NCI-H1930 (cell line): ENCODE measurements at regions not wholly inside any gene's neighbourhood (a gene's known extent, or its start where the extent isn't known, plus 50 kb on each side); places are given as distances from the start of the nearest gene placed in this dataset.
"Not testable (repeated sequence)": the region's sequence is repeated elsewhere in the genome, so short reads cannot be mapped to it uniquely, and the experiment has no call there.

ENCODE experiments used
- DNase-seq, 2 experiments: peaks; one replicate each; lab custom pipeline; 2025; lab: John Stamatoyannopoulos, UW

DNA sequence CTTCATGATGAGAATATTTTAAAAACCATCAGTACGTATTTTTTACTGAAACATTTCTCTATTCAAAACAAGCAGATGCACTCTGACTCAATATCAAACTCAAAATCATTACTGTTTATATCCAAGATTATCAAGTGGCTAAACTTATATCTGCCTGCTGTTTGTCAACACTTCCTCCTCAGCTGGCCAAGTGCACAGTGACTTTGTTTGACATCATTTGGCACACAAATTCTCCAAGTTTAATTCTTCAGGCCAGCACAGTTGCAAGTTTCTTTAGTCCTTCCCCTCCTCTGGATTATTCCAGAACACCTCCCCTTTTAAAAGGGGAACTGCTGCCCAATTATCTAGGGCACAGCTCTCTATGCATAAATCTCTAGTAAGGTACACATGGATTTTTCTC lies 346.6 kb downstream of the FSIP2 start:
- DNase-seq = no peak

DNA sequence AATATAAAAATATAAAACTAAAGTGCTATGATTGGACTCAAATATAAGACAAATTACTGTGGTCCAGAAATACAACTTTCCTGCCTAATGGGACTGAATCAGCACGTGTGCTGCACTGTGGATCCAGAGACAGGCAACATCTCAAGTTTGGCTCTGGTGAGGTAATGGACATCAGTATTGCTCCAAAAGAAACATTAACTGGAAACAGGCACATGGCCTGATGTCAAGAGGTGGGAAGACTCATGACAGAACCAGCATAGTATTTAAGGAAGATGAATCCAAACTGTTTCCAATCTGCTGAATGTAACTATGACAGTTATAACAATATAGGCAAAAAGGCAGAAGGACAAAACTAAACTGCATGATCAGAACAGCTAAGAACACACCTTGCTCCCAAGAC lies 354.6 kb downstream of the FSIP2 start:
- no peak for DNase-seq

DNA sequence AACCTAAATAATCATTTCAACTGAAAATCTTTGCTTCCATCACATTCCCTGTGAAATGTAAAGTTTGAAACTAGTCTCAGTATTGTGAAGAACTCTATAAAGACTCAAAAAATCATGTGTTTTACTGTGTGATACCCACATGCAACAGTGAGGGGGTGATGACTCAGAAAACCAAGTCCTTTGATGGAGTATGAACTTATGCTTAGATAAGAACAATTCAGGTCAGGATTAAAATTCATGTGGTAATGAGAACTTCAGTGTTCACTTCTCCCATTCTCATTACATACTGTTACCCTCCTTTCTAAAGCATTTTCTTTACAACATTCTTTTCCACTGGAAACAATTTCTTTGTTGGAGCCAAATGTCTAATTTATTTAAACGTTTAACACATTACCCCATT lies 360.2 kb downstream of the FSIP2 start:
- no peak for DNase-seq

DNA sequence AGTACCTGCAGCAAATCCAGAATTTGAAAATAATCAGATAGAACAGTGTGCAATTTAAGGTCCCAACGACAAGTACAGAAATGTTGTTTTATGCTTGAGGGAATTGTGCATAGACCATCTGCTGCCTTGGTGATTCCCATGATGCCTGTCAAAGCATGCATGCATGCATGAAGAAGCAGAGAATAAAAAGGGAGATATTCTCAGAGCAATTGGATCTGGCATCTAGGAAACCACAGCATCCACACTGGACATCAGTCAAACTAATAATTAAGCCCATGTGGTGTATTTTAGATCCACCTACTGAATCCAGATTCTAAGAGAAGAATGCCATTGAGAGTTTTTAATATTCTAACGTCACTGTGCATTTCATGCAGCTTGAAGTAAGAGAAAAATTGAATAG lies 361.2 kb downstream of the FSIP2 start:
- no peak for DNase-seq

DNA sequence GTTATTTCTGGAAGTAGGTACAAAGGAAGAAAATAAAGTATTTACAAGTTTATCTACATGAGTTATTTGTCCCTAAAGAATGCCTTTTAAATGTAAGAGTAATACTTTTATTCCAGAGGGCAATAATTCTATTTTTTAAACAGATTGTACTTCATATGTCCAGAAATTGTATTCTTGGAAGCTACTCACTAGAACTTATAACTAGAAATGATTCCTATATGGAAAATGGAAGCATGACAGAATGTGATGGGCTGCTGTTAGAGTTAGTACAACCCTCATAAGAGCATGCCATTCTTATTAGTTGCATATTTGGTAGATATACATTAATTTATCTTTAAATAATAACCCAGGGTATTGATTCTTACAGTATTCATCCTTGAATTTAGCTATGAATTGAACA lies 362.0 kb downstream of the FSIP2 start:
- no peak for DNase-seq

DNA sequence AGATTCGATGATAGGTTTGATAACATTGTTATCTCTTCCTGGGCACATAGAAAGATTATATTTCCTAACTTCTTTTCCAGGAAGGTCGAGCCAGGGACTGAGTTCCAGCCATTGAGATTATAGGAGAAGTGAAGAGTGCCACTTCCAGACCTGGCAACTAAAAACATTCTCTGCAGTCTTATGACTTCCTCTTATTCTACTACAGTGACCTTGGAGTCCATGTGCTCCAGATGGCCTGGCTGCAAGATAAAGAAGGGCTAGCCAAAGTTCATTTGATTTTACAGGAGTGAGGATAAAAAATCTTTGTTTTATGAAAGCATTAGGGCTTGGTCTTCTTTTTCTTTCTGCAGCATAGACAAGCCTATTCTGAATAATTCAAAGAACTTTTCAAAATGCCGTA lies 363.0 kb downstream of the FSIP2 start:
- no peak for DNase-seq

DNA sequence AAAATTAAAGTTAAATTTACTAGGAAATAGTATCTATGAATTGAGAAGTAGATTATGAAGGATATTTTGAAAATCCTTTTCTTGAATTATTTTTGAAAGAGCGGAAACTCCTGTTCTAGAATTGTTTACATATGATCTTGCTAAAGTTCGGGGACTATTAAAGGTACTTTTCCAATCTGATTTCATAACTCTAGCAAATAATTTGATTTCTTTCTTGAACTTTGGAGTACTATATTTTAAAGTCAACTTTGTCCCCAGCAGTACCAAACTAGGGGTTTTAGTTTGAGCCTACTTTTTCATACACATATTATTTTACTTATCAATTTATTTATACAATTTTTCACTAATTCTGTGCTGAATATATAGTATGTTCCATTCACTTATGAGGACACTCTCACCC lies 364.7 kb downstream of the FSIP2 start:
- no peak for DNase-seq

DNA sequence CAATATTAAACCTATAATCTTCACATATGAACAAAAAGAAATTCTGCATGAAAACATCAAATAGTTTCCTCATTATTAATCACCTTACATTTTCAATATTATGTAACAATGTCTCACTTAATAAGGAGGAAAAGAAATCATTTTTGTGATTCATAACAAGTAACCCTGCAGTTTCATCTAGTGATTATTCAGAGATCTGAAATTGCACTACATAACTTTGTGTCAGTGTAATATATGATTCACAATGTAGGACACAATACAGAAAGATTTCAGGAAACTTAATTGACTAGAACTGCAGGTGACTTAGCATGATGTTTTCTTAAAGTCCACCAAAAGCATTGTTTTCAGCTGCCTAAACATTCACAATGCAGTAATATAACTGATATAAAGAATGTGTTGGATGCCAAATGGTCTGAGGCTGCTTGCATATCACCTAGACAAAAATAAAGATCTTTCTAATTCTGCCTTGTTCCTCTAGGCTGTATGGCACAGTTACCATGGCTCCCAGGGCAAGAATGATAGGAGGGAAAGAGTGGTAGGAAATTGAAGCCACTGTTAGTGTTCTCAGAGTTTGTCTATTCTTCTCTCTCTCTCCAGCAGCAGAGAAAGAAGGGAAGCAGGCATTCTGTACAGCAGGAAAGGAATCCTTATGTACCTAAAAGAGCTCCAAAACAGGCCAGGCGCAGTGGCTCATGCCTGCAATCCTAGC lies 366.6 kb downstream of the FSIP2 start:
- DNase-seq = no peak

DNA sequence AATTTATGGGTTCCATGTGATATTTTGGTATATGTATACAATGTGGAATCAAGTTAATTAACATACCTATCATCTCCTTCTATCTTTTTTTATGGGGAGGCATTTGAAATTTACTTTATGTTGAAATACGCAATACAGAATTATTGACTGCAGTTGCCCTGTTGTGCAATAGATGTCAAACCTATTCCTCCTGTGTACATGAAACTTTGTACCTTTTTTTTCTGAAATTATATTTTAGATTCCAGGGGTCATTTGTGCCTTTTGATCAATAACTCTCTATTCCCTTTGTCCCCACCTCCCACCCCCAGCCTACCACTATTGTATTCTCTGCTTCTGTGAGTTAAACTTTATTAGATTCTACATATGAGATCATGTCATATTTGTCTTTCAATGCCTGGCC lies 369.9 kb downstream of the FSIP2 start:
- no peak for DNase-seq

DNA sequence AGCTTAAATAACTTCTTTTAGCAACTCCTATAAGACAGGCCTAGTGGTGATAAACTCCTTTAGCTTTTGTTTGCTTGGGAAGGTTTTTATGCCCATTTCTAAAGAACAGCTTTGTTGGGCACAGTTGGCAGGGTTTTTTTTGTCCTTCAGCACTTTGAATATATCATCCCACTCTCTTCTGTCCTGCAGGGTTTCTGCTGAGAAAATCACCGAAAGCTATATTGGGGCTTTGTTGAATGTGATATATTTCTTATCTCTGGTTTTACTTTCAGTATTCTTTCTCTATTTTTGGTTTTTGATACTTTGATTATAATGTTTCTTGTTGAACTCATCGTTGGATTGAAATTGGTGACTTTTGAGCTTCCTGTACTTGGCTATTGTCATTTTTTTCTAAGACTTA lies 372.8 kb upstream of the ZC3H15 start:
- DNase-seq = no peak

DNA sequence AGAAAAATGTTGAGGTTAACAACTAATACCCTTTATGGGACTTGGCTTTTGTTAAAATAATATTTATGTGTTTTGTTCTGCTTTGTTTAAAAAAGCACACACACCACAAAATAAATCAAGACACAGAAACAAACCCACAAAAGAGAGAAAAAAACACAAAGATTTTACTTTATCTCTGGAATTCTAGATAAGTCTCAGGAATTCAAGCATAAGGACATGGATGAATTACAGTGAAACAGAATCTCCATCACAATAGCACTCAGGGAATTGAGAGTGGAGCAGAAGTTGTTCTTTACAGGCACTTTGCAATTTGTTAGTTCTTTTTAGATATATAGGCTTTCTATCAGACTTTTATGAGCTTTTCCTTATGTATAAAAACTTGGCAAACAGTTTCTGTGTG lies 360.9 kb upstream of the ZC3H15 start:
- DNase-seq = no peak

DNA sequence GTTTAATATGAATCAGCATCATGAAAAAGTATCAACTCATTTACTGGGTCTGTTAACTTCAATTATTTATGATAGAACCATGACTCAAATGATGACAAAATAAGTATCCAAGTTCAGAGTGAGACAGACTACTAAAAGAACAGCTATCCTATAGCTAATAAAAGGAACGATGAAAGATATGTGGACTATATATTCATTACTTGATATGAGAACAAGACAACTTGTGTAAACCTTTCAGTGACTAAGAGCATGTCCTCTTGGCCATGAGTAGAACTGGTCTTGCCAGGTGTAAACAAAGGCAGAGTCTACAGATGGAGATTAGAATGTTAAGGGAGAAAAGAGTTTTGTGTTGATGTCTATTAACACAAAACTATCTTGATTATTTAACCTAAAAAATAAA lies 360.4 kb upstream of the ZC3H15 start:
- no peak for DNase-seq

DNA sequence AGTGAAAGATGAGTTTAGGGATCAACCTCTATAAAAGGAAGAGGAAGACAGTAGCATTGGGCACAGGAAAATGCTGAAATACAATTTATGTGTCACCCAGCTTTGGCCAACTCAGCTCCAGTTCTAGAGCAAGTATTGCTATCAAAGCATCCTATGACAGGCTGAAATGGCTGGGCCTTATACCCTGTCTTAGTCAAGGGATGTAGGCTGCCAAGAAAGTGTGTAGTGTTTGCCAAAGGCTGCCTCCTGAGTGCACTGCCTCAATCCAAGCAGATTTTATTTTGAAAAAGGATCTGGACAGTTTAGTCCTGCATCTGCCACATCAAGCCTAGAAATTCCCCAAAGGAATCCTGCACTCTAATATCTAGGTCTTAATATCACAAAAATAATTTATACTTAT lies 359.9 kb upstream of the ZC3H15 start:
- no peak for DNase-seq

DNA sequence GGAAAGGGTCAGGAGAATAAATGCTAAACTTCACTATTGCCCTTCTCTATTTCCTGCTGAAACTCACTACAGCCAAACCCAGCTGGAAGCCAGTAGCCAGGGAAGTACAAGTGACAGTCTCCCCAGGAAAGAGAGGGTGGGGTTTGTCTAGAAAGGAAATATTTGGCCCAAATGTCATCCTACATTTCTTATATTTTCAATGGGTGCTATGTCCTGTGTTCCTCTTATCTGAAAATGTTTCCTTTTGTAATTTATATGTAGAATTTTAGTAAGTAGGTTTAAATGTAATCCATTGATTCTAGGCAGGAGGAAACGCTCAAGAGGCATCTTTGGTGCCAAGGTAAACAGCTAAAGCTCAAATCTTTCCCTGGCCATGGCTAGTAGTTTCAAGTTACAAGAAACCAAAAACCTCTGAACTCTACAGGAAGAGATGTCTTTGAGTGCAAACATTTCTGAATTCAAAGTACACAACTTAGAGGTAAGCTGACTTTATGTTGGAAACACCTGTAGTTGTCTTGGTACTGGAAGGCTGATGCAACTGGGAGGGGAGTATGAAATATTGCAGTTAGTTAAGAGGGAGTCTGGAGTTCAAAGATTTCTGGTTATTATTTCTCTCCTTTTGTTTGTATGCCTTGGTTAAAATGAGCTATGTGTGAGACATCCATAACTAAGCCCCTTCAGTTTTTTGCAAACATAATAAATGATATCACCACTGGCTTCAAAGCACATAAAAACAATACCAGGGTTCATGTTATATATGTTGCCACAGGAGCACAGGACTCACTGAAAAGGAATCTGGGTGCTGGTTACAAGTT lies 356.1 kb upstream of the ZC3H15 start:
- DNase-seq = no peak

DNA sequence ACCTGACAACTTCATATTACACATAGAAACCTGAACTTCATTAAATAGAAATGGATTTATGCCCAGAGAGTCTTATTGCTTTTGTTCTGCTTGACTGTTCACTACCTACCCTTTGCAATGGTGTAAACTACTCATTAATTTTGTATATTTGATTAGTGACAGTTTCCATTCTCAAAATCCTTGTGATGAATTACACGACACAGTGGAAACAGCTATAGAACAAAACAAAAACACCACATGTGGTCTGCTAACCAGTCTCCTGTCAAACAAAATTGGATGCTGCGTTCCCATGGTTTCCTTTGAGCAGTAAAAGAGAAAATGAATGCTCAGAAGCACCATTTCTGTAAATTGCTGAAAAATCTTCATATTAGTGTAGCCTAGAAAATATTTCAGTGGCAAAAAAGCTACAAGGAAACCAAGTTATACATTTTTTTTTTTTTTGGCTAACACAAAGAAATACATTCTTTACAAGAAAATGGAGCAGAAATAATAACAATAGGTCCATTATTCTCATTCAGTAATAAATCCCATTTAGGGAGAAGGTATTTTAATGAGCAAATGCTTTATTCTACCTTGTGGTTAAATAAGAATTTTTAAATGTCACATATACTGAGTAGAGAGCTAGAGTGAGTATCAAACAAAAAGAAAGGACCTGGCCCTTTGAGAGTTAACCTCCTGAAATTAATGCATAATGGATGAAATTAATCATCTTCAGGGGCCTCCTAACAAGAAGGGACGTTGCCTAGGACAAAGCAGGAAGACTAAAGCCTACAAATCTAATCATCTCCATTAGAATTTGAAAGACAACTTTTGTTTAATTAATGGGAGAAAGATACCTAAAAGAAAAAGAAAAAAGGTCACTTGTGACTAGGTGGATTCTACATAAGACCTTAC lies 355.1 kb upstream of the ZC3H15 start:
- peak; percentile 74 to 77 for DNase-seq

DNA sequence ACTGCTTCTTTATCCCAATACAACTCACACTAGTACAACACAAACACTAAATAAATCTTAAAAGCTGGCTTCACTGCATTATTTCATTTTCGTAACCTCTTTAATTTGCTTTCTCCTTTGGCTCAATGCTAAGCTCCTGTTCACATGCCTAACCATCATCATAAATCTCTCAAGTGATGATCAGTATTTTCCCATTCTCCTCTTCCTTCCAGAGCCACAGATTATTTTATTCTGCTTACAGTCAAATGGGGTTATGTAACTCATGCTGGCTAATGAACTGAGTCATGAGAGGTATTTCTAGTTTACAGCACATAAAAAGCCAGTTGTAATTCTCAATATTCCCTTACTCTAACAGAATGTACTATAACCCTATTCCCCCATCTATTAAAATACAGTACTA lies 350.4 kb upstream of the ZC3H15 start:
- DNase-seq = no peak

DNA sequence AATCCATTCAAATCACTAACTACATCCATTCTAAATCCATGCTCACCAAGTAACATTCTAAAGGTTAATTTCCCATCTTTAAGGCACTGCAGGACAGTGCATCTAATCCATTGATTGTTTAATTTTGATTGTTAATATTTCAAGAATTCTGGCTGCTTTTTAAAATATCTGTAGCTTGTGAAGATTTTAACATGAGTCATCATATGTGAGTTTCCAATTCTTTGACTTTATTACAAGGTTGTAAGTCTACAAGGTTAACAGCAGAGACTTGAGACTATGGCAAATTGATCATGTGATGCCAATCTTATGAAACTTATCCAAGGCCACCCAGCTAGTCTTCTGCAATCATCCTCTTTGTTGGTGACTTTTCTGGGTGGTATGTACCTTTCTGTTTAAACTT lies 349.2 kb upstream of the ZC3H15 start:
- no peak for DNase-seq

DNA sequence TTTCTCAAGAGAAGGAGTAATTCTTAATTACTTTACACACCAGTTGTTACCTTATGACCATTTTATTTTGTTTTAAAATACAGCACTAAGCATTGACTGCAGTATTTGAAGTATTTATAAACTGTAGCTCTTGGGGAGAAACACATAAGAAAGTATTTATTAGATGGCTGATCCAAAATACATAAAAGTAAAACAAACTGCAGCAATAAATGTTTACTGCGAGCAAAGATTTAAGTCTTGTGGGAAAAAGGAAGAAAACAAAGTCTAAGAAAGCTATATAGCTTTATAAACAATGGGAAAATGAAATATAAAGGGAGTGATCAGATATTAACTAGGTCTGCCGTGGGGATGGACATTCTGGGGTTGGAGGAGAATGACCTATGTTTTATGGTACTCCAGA lies 347.2 kb upstream of the ZC3H15 start:
- DNase-seq = no peak

DNA sequence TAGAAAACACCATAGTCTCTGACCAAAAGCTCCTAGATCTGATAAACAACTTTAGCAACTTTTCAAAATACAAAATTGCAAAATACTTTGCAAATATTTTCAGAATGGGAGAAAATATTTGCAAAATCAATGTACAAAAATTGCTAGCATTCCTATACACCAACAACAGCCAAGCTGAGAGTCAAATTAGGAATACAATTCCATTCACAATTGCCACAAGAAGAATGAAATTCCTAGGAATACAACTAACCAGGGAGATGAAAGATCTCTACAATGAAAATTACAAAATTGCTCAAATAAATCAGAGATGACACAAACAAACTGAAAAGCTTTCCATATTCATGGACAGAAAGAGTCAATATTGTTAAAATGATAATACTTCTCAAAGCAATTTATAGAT lies 327.0 kb upstream of the ZC3H15 start:
- DNase-seq = no peak

DNA sequence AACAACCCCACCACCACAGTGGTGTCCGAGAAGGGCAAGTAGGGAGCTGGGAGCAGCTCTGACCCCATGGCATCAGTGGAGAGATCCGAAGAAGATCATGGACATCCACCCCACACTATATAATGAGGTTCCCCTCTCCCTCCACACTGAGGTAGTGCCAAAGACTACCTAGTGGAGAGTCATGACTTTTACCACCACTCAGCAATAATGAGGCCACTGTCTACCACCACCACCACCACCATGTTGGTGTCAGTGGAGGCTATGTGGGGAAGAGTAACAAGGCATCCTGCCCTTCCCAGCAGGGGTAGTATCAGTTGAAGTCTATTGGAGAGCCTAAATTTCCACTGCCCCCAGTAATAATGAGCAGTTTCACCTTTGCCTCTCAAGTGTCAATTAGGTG lies 321.7 kb upstream of the ZC3H15 start:
- DNase-seq = no peak

DNA sequence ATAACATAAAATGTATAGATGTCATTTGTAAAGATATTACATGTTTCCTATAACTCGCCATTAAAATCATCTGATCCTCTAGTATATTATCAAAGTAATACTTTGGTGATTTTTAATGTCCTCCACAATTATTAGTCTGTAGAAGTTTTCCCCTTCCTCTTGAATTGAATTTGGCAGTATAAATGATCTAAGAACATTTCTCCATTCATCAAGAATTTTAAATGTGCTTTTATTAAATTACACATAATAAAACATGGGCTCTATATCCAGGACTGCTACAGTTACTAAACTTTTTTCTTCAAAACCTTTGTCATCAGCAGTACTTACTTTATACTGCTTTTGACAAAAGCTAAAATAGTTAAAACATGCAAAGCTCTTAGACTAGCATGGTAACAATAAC lies 315.4 kb upstream of the ZC3H15 start:
- no peak for DNase-seq

DNA sequence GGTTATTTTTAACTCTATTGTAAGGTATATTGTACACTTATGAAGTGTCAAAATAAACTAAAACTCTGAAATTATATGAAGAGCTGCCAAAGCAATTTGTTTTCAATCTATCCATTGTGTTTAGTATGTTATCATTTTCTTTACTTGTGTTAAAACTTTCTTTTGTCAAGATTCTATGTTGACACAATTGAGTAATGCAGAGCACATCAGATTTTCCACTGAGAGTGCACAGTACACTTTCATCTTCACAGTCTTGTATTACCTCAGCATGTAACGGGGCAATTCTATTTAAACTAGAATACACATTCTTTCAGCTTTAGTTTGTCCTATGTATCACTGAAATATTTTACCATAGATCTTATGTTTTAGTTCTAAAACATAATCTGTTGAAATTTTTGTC lies 304.4 kb upstream of the ZC3H15 start:
- DNase-seq = no peak

DNA sequence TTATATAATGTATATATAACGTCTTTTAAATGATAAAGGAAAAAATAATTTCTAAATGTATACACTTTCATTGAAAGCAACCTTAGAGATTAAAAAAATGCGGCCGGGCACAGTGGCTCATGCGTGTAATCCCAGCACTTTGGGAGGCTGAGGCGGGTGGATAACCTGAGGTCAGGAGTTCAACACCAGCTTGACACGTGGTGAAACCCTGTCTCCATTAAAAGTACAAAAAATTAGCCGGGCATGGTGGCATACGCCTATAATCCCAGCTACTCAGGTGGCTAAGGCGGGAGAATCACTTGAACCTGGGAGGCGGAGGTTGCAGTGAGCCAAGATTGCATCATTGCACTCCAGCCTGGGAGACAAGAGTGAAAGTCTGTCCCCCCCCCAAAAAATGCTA lies 303.7 kb upstream of the ZC3H15 start:
- not testable (repeated sequence) for DNase-seq
